HepG2 (cell line): ENCODE measurements at regions not wholly inside any gene's neighbourhood (a gene's known extent, or its start where the extent isn't known, plus 50 kb on each side); places are given as distances from the start of the nearest gene placed in this dataset.

Experiments used
- CTCF ChIP-seq: sonication (generic); formaldehyde crosslinking; IDR thresholded peaks from 2 replicates; pipeline ENCODE4 v1.5.0; 2020; ENCODE audit warnings: mild to moderate bottlenecking, missing genetic modification reagents, moderate library complexity
- HIVEP1 ChIP-seq: sonication (generic); formaldehyde crosslinking; IDR thresholded peaks from 2 replicates; pipeline ENCODE4 v1.4.0; 2020; ENCODE audit warnings: mild to moderate bottlenecking, missing genetic modification reagents
- KAT8 ChIP-seq: IDR thresholded peaks from 2 replicates; pipeline ENCODE4 v1.6.1; 2016; ENCODE audit warnings: missing genetic modification reagents, missing compliant biosample characterization
- RAD21 ChIP-seq: fragments of 450-650 bp; formaldehyde crosslinking; IDR thresholded peaks from 2 replicates; pipeline ENCODE4 v1.5.0; 2020; ENCODE audit warnings: mild to moderate bottlenecking
- YEATS2 ChIP-seq: sonication (generic); formaldehyde crosslinking; IDR thresholded peaks from 2 replicates; pipeline ENCODE4 v1.4.0; 2020; ENCODE audit warnings: missing genetic modification reagents, borderline replicate concordance
- ZBTB3 ChIP-seq: sonication (generic); formaldehyde crosslinking; IDR thresholded peaks from 2 replicates; pipeline ENCODE4 v1.4.0; 2020; ENCODE audit warnings: low read depth, mild to moderate bottlenecking, moderate library complexity, missing genetic modification reagents, borderline replicate concordance
- ZBTB38 ChIP-seq: sonication (generic); formaldehyde crosslinking; IDR thresholded peaks from 2 replicates; pipeline ENCODE4 v1.5.1; 2020; ENCODE audit warnings: mild to moderate bottlenecking, missing genetic modification reagents
- ZHX1 ChIP-seq: sonication (generic); formaldehyde crosslinking; IDR thresholded peaks from 2 replicates; pipeline ENCODE4 v1.8.1; 2022; ENCODE audit warnings: low read depth, mild to moderate bottlenecking, missing genetic modification reagents
- ZNF263 ChIP-seq: sonication (generic); formaldehyde crosslinking; IDR thresholded peaks from 2 replicates; pipeline ENCODE4 v1.4.0; 2020; ENCODE audit warnings: missing genetic modification reagents

DNA sequence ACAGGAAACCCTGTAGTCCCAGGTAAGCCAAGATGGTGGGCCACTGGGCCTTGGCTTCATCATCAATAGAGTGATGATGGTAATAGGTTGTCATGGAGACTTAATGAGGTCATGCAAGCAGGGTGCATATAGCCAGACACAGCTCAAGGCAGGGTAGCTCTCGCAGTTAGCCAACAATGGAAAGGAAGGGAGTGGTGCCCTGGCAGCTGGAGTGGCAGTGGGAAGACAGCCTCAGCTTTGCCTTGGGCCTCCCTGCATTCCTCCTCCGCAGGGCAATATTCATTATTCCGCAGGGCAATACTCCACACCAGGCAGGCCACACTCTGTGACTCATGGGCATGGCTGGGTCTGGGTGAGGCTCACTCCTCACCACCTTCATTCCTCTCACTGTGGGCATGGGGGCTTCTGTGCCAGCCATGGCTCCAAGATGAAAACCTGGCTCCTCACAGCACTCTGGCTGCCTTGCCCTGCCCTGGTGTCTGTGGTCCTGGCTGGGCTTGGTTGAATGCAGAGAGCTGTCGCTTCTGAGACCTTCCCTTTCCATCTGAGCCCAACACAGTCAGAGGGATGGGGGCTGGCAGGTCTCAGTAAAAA lies 163.1 kb upstream of the PMEPA1 start:
- TF ChIP-seq YEATS2 (CRISPR knock-in tag), result no peak
- TF ChIP-seq CTCF (CRISPR knock-in tag), result no peak
- no peak for TF ChIP-seq HIVEP1
- no peak for TF ChIP-seq ZHX1
- no peak for TF ChIP-seq KAT8 (CRISPR knock-in tag)
- TF ChIP-seq ZNF263 (CRISPR knock-in tag), result no peak
- TF ChIP-seq RAD21, result no peak
- no peak for TF ChIP-seq ZBTB3 (CRISPR knock-in tag)
- TF ChIP-seq ZBTB38 (CRISPR knock-in tag), result no peak
